HCT116 (cell line): ENCODE measurements at regions not wholly inside any gene's neighbourhood (a gene's known extent, or its start where the extent isn't known, plus 50 kb on each side); places are given as distances from the start of the nearest gene placed in this dataset.

Experiments used
- ATAC-seq: fragments of 200-7000 bp; cut with Tn5 transposase; 2 replicates; pipeline ENCODE4 v1.9.1; 2020; ENCODE audit warnings: mild to moderate bottlenecking, moderate library complexity
- BruUV-seq: library from RNA; stranded (reverse); fragments of 400-500 nt; replicated peaks from 2 replicates; lab custom pipeline; 2021; lab: Mats Ljungman, UMichigan
- CTCF ChIA-PET: fragments of 300-600 bp; sonication (Branson Sonifier 250); formaldehyde crosslinking; loops from one replicate; lab custom pipeline; 2021; ENCODE audit warnings: antibody characterized with exemption; lab: Charles Lee
- POLR2A ChIA-PET: fragments of 300-600, 350-600 bp; sonication (Branson Sonifier 250); formaldehyde crosslinking; loops from one replicate; lab custom pipeline; 2021; ENCODE audit warnings: antibody characterized with exemption; lab: Charles Lee
- RAD21 ChIA-PET, 2 experiments: fragments of 300-600 bp; sonication (Branson Sonifier 250); formaldehyde crosslinking; loops; one replicate each; lab custom pipeline; 2023; ENCODE audit warnings: low total read pairs in 2 of 2; ENCODE audit not compliant: uncharacterized antibody in 2 of 2, unreplicated experiment in 2 of 2, low non-redundant PET in 1 of 2; lab: Charles Lee
- DNase-seq: peaks from one replicate; pipeline ENCODE4 v3.0.0-alpha.2; 2010; ENCODE audit warnings: low read depth, low spot score
- H2AFZ ChIP-seq: fragments of 200-600 bp; shearing (Covaris generic), sonication (generic); 2 replicates; pipeline ENCODE4 v1.6.1; 2017; ENCODE audit warnings: low read depth, mixed run types, mixed read lengths, antibody characterized with exemption, low read length; ENCODE audit not compliant: poor library complexity, severe bottlenecking
- H3K27ac ChIP-seq: 2 replicates; pipeline ENCODE4 v1.5.1; 2012; ENCODE audit warnings: low read depth, low read length
- H3K27me3 ChIP-seq: fragments of 200-600 bp; sonication (generic); 2 replicates; pipeline ENCODE4 v1.6.1; 2016; ENCODE audit warnings: mixed run types, low read length, mixed read lengths; ENCODE audit not compliant: insufficient read depth
- H3K36me3 ChIP-seq, 2 experiments: fragments of 200-500 bp in 1 of 2; fragments of 200-600 bp in 1 of 2; sonication (Bioruptor generic) in 1 of 2; sonication (generic) in 1 of 2; 2 replicates each; pipeline versions ENCODE4 v1.5.1 to v1.6.1; 2014 to 2016; ENCODE audit warnings: low read length in 2 of 2, inconsistent platforms in 1 of 2, mixed read lengths in 1 of 2, mixed run types in 1 of 2; ENCODE audit not compliant: insufficient read depth in 2 of 2, control insufficient read depth in 1 of 2
- H3K4me1 ChIP-seq, 2 experiments: fragments of 200-600 bp in 1 of 2; sonication (generic) in 1 of 2; 2 replicates each; pipeline versions ENCODE4 v1.5.1 to v1.6.1; 2012 to 2017; ENCODE audit warnings: low read length in 2 of 2, inconsistent platforms in 1 of 2, mild to moderate bottlenecking in 1 of 2, mixed read lengths in 1 of 2, mixed run types in 1 of 2, moderate library complexity in 1 of 2; ENCODE audit not compliant: insufficient read depth in 2 of 2, control insufficient read depth in 1 of 2
- H3K4me2 ChIP-seq: fragments of 200-600 bp; sonication (generic); 2 replicates; pipeline ENCODE4 v1.6.1; 2017; ENCODE audit warnings: mixed run types, low read length, mixed read lengths
- H3K4me3 ChIP-seq, 2 experiments: fragments of 200-600 bp in 1 of 2; sonication (generic) in 1 of 2; replicated peaks in 1 of 2; 2 replicates each; pipeline ENCODE4 v1.5.1; 2011 to 2016; ENCODE audit warnings: low read length in 2 of 2, control low read depth in 1 of 2, low read depth in 1 of 2, mild to moderate bottlenecking in 1 of 2, mixed read lengths in 1 of 2, mixed run types in 1 of 2
- H3K79me2 ChIP-seq: fragments of 200-600 bp; sonication (generic); 2 replicates; pipeline ENCODE4 v1.6.1; 2017; ENCODE audit warnings: mild to moderate bottlenecking, mixed run types, low read length, moderate library complexity, mixed read lengths; ENCODE audit not compliant: insufficient read depth
- H3K9ac ChIP-seq: fragments of 200-600 bp; sonication (generic); 2 replicates; pipeline ENCODE4 v1.6.1; 2016; ENCODE audit warnings: low read length, mixed read lengths
- H3K9me2 ChIP-seq: fragments of 200-600 bp; sonication (generic), shearing (Covaris generic); 2 replicates; pipeline ENCODE4 v1.6.1; 2017; ENCODE audit warnings: mixed run types, mild to moderate bottlenecking, moderate library complexity; ENCODE audit not compliant: insufficient read depth
- H3K9me3 ChIP-seq, 2 experiments: fragments of 200-500 bp in 1 of 2; fragments of 200-600 bp in 1 of 2; sonication (Bioruptor generic) in 1 of 2; sonication (generic) in 1 of 2; 2 replicates each; pipeline ENCODE4 v1.6.1; 2014 to 2017; ENCODE audit warnings: low read length in 2 of 2, mixed read lengths in 2 of 2, inconsistent platforms in 1 of 2, low read depth in 1 of 2, mild to moderate bottlenecking in 1 of 2, mixed run types in 1 of 2, moderate library complexity in 1 of 2; ENCODE audit not compliant: control insufficient read depth in 1 of 2, insufficient read depth in 1 of 2
- H4K20me1 ChIP-seq: fragments of 200-600 bp; sonication (generic), shearing (Covaris generic); 2 replicates; pipeline ENCODE4 v1.6.1; 2017; ENCODE audit warnings: mixed run types, mild to moderate bottlenecking, moderate library complexity; ENCODE audit not compliant: insufficient read depth
- ATF3 ChIP-seq: IDR thresholded peaks from 2 replicates; pipeline ENCODE4 v1.6.1; 2012
- CBX3 ChIP-seq: IDR thresholded peaks from 2 replicates; pipeline ENCODE4 v1.6.1; 2012; ENCODE audit warnings: low read depth
- EGR1 ChIP-seq: IDR thresholded peaks from 2 replicates; pipeline ENCODE4 v1.6.1; 2012; ENCODE audit warnings: low read depth
- ELF1 ChIP-seq: IDR thresholded peaks from 2 replicates; pipeline ENCODE4 v1.6.1; 2012; ENCODE audit warnings: low read depth, borderline replicate concordance
- EZH2 ChIP-seq: fragments of 200-600 bp; sonication (generic); IDR thresholded peaks from 2 replicates; pipeline ENCODE4 v1.6.1; 2017; ENCODE audit warnings: antibody characterized with exemption, mixed run types
- JUND ChIP-seq: IDR thresholded peaks from 2 replicates; pipeline ENCODE4 v1.6.1; 2012
- POLR2A ChIP-seq: IDR thresholded peaks from 2 replicates; pipeline ENCODE4 v1.7.0; 2011; ENCODE audit warnings: borderline replicate concordance; ENCODE audit not compliant: insufficient read depth, insufficient read length; ENCODE audit errors: extremely low read depth
- POLR2AphosphoS5 ChIP-seq: IDR thresholded peaks from 2 replicates; pipeline ENCODE4 v1.6.1; 2011; ENCODE audit warnings: mild to moderate bottlenecking, low read depth, low read length, moderate library complexity
- REST ChIP-seq: IDR thresholded peaks from 2 replicates; pipeline ENCODE4 v1.6.1; 2012; ENCODE audit warnings: low read depth
- SIN3A ChIP-seq: IDR thresholded peaks from 2 replicates; pipeline ENCODE4 v1.6.1; 2012; ENCODE audit warnings: low read depth
- SP1 ChIP-seq: IDR thresholded peaks from 2 replicates; pipeline ENCODE4 v1.6.1; 2012; ENCODE audit warnings: low read depth
- YY1 ChIP-seq: IDR thresholded peaks from 2 replicates; pipeline ENCODE4 v1.6.1; 2011; ENCODE audit warnings: low read length, low read depth, moderate library complexity, mild to moderate bottlenecking; ENCODE audit not compliant: insufficient replicate concordance; ENCODE audit errors: extremely low read depth
- ZFX ChIP-seq: fragments of 450-650 bp; IDR thresholded peaks from 2 replicates; pipeline ENCODE4 v1.6.1; 2017
- ZNF274 ChIP-seq: fragments of 200-500 bp; sonication (Bioruptor generic); IDR thresholded peaks from 2 replicates; pipeline ENCODE4 v1.6.1; 2014; ENCODE audit warnings: mild to moderate bottlenecking, low read depth, low read length, inconsistent platforms
- intact Hi-C: fragments of 100-400 bp; cut with micrococcal nuclease; formaldehyde crosslinking; loops from 2 replicates; pipeline ENCODE4 v1.10.0; 2022
- TF ChIP-seq, protein P1 (sequence below), 3 experiments: fragments of 200-600 bp in 1 of 3; sonication (generic) in 1 of 3; IDR thresholded peaks in 2 of 3; conservative IDR thresholded peaks in 1 of 3; 2 replicates each; pipeline ENCODE4 v1.5.1; 2012 to 2017; ENCODE audit warnings: low read depth in 2 of 3, low read length in 2 of 3, antibody characterized with exemption in 1 of 3, borderline replicate concordance in 1 of 3, control low read depth in 1 of 3, mild to moderate bottlenecking in 1 of 3, mixed read lengths in 1 of 3, mixed run types in 1 of 3, moderate library complexity in 1 of 3; ENCODE audit not compliant: insufficient read depth in 1 of 3
- TF ChIP-seq, protein P2 (sequence below): IDR thresholded peaks from 2 replicates; pipeline ENCODE4 v1.6.1; 2012

GRCh38 chr7:155972651-155973390, 160.6 kb upstream of the SHH start:
- TF ChIP-seq YY1 (no peak), EGR1 (no peak), SP1 (no peak), ZFX (no peak), ELF1 (no peak), ZNF274 (no peak), EZH2 (no peak), POLR2A (no peak), ATF3 (no peak), REST (no peak), JUND (no peak), CBX3 (no peak), SIN3A (no peak), POLR2AphosphoS5 (no peak)
- TF ChIP-seq, protein P1, sequence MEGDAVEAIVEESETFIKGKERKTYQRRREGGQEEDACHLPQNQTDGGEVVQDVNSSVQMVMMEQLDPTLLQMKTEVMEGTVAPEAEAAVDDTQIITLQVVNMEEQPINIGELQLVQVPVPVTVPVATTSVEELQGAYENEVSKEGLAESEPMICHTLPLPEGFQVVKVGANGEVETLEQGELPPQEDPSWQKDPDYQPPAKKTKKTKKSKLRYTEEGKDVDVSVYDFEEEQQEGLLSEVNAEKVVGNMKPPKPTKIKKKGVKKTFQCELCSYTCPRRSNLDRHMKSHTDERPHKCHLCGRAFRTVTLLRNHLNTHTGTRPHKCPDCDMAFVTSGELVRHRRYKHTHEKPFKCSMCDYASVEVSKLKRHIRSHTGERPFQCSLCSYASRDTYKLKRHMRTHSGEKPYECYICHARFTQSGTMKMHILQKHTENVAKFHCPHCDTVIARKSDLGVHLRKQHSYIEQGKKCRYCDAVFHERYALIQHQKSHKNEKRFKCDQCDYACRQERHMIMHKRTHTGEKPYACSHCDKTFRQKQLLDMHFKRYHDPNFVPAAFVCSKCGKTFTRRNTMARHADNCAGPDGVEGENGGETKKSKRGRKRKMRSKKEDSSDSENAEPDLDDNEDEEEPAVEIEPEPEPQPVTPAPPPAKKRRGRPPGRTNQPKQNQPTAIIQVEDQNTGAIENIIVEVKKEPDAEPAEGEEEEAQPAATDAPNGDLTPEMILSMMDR (IDR thresholded peaks at IDR 0.05 in 2 of 3, conservative IDR thresholded peaks at IDR 0.05 in 1 of 3; ENCODE audit: borderline replicate concordance in 1 of 3, insufficient read depth in 1 of 3, low read depth in 2 of 3, low read length in 2 of 3), result no peak
- TF ChIP-seq, protein P2, sequence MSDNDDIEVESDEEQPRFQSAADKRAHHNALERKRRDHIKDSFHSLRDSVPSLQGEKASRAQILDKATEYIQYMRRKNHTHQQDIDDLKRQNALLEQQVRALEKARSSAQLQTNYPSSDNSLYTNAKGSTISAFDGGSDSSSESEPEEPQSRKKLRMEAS, result no peak
- ChIA-PET CTCF (no interaction called here), RAD21 (no interaction called here), POLR2A (no interaction called here)
- intact Hi-C loops, result no loop called here
- no peaks in the 10 kb centered on the region for H3K36me3 ChIP-seq
- no peak for DNase-seq
- no peak for ATAC-seq
- BruUV-seq, result no TSS peak
- H3K27ac ChIP-seq, result no peak overlapping the region
- H2AFZ ChIP-seq, result no peak overlapping the region
- H3K4me2 ChIP-seq, result no peak overlapping the region
- H3K9me3 ChIP-seq, result no peaks in the 10 kb centered on the region
- no peaks in the 10 kb centered on the region for H3K79me2 ChIP-seq
- no peaks in the 10 kb centered on the region for H3K27me3 ChIP-seq
- H3K4me1 ChIP-seq, result no peaks in the 10 kb centered on the region
- H3K9me2 ChIP-seq, result no peaks in the 10 kb centered on the region
- H3K9ac ChIP-seq, result no peak overlapping the region
- no peak overlapping the region for H3K4me3 ChIP-seq
- H4K20me1 ChIP-seq, result no peaks in the 10 kb centered on the region
